HCT116 (cell line): ENCODE measurements at regions not wholly inside any gene's neighbourhood (a gene's known extent, or its start where the extent isn't known, plus 50 kb on each side); places are given as distances from the start of the nearest gene placed in this dataset.

ENCODE experiments used
- ATAC-seq: fragments of 200-7000 bp; cut with Tn5 transposase; 2 replicates; pipeline ENCODE4 v1.9.1; 2020; ENCODE audit warnings: mild to moderate bottlenecking, moderate library complexity
- BruUV-seq: library from RNA; stranded (reverse); fragments of 400-500 nt; replicated peaks from 2 replicates; lab custom pipeline; 2021; lab: Mats Ljungman, UMichigan
- CTCF ChIA-PET: fragments of 300-600 bp; sonication (Branson Sonifier 250); formaldehyde crosslinking; loops from one replicate; lab custom pipeline; 2021; ENCODE audit warnings: antibody characterized with exemption; lab: Charles Lee
- POLR2A ChIA-PET: fragments of 300-600, 350-600 bp; sonication (Branson Sonifier 250); formaldehyde crosslinking; loops from one replicate; lab custom pipeline; 2021; ENCODE audit warnings: antibody characterized with exemption; lab: Charles Lee
- RAD21 ChIA-PET, 2 experiments: fragments of 300-600 bp; sonication (Branson Sonifier 250); formaldehyde crosslinking; loops; one replicate each; lab custom pipeline; 2023; ENCODE audit warnings: low total read pairs in 2 of 2; ENCODE audit not compliant: uncharacterized antibody in 2 of 2, unreplicated experiment in 2 of 2, low non-redundant PET in 1 of 2; lab: Charles Lee
- DNase-seq: peaks from one replicate; pipeline ENCODE4 v3.0.0-alpha.2; 2010; ENCODE audit warnings: low read depth, low spot score
- H2AFZ ChIP-seq: fragments of 200-600 bp; shearing (Covaris generic), sonication (generic); 2 replicates; pipeline ENCODE4 v1.6.1; 2017; ENCODE audit warnings: low read depth, mixed run types, mixed read lengths, antibody characterized with exemption, low read length; ENCODE audit not compliant: poor library complexity, severe bottlenecking
- H3K27ac ChIP-seq: 2 replicates; pipeline ENCODE4 v1.5.1; 2012; ENCODE audit warnings: low read depth, low read length
- H3K27me3 ChIP-seq: fragments of 200-600 bp; sonication (generic); 2 replicates; pipeline ENCODE4 v1.6.1; 2016; ENCODE audit warnings: mixed run types, low read length, mixed read lengths; ENCODE audit not compliant: insufficient read depth
- H3K36me3 ChIP-seq, 2 experiments: fragments of 200-500 bp in 1 of 2; fragments of 200-600 bp in 1 of 2; sonication (Bioruptor generic) in 1 of 2; sonication (generic) in 1 of 2; 2 replicates each; pipeline versions ENCODE4 v1.5.1 to v1.6.1; 2014 to 2016; ENCODE audit warnings: low read length in 2 of 2, inconsistent platforms in 1 of 2, mixed read lengths in 1 of 2, mixed run types in 1 of 2; ENCODE audit not compliant: insufficient read depth in 2 of 2, control insufficient read depth in 1 of 2
- H3K4me1 ChIP-seq, 2 experiments: fragments of 200-600 bp in 1 of 2; sonication (generic) in 1 of 2; 2 replicates each; pipeline versions ENCODE4 v1.5.1 to v1.6.1; 2012 to 2017; ENCODE audit warnings: low read length in 2 of 2, inconsistent platforms in 1 of 2, mild to moderate bottlenecking in 1 of 2, mixed read lengths in 1 of 2, mixed run types in 1 of 2, moderate library complexity in 1 of 2; ENCODE audit not compliant: insufficient read depth in 2 of 2, control insufficient read depth in 1 of 2
- H3K4me2 ChIP-seq: fragments of 200-600 bp; sonication (generic); 2 replicates; pipeline ENCODE4 v1.6.1; 2017; ENCODE audit warnings: mixed run types, low read length, mixed read lengths
- H3K4me3 ChIP-seq, 2 experiments: fragments of 200-600 bp in 1 of 2; sonication (generic) in 1 of 2; replicated peaks in 1 of 2; 2 replicates each; pipeline ENCODE4 v1.5.1; 2011 to 2016; ENCODE audit warnings: low read length in 2 of 2, control low read depth in 1 of 2, low read depth in 1 of 2, mild to moderate bottlenecking in 1 of 2, mixed read lengths in 1 of 2, mixed run types in 1 of 2
- H3K79me2 ChIP-seq: fragments of 200-600 bp; sonication (generic); 2 replicates; pipeline ENCODE4 v1.6.1; 2017; ENCODE audit warnings: mild to moderate bottlenecking, mixed run types, low read length, moderate library complexity, mixed read lengths; ENCODE audit not compliant: insufficient read depth
- H3K9ac ChIP-seq: fragments of 200-600 bp; sonication (generic); 2 replicates; pipeline ENCODE4 v1.6.1; 2016; ENCODE audit warnings: low read length, mixed read lengths
- H3K9me2 ChIP-seq: fragments of 200-600 bp; sonication (generic), shearing (Covaris generic); 2 replicates; pipeline ENCODE4 v1.6.1; 2017; ENCODE audit warnings: mixed run types, mild to moderate bottlenecking, moderate library complexity; ENCODE audit not compliant: insufficient read depth
- H3K9me3 ChIP-seq, 2 experiments: fragments of 200-500 bp in 1 of 2; fragments of 200-600 bp in 1 of 2; sonication (Bioruptor generic) in 1 of 2; sonication (generic) in 1 of 2; 2 replicates each; pipeline ENCODE4 v1.6.1; 2014 to 2017; ENCODE audit warnings: low read length in 2 of 2, mixed read lengths in 2 of 2, inconsistent platforms in 1 of 2, low read depth in 1 of 2, mild to moderate bottlenecking in 1 of 2, mixed run types in 1 of 2, moderate library complexity in 1 of 2; ENCODE audit not compliant: control insufficient read depth in 1 of 2, insufficient read depth in 1 of 2
- H4K20me1 ChIP-seq: fragments of 200-600 bp; sonication (generic), shearing (Covaris generic); 2 replicates; pipeline ENCODE4 v1.6.1; 2017; ENCODE audit warnings: mixed run types, mild to moderate bottlenecking, moderate library complexity; ENCODE audit not compliant: insufficient read depth
- CBX3 ChIP-seq: IDR thresholded peaks from 2 replicates; pipeline ENCODE4 v1.6.1; 2012; ENCODE audit warnings: low read depth
- CEBPB ChIP-seq: IDR thresholded peaks from 2 replicates; pipeline ENCODE4 v1.6.1; 2012; ENCODE audit warnings: low read depth
- ELF1 ChIP-seq: IDR thresholded peaks from 2 replicates; pipeline ENCODE4 v1.6.1; 2012; ENCODE audit warnings: low read depth, borderline replicate concordance
- EZH2 ChIP-seq: fragments of 200-600 bp; sonication (generic); IDR thresholded peaks from 2 replicates; pipeline ENCODE4 v1.6.1; 2017; ENCODE audit warnings: antibody characterized with exemption, mixed run types
- FOSL1 ChIP-seq: IDR thresholded peaks from 2 replicates; pipeline ENCODE4 v1.6.1; 2012; ENCODE audit warnings: low read depth
- JUND ChIP-seq: IDR thresholded peaks from 2 replicates; pipeline ENCODE4 v1.6.1; 2012
- POLR2A ChIP-seq: IDR thresholded peaks from 2 replicates; pipeline ENCODE4 v1.7.0; 2011; ENCODE audit warnings: borderline replicate concordance; ENCODE audit not compliant: insufficient read depth, insufficient read length; ENCODE audit errors: extremely low read depth
- POLR2AphosphoS5 ChIP-seq: IDR thresholded peaks from 2 replicates; pipeline ENCODE4 v1.6.1; 2011; ENCODE audit warnings: mild to moderate bottlenecking, low read depth, low read length, moderate library complexity
- REST ChIP-seq: IDR thresholded peaks from 2 replicates; pipeline ENCODE4 v1.6.1; 2012; ENCODE audit warnings: low read depth
- SIN3A ChIP-seq: IDR thresholded peaks from 2 replicates; pipeline ENCODE4 v1.6.1; 2012; ENCODE audit warnings: low read depth
- SRF ChIP-seq: IDR thresholded peaks from 2 replicates; pipeline ENCODE4 v1.6.1; 2012; ENCODE audit warnings: low read depth
- YY1 ChIP-seq: IDR thresholded peaks from 2 replicates; pipeline ENCODE4 v1.6.1; 2011; ENCODE audit warnings: low read length, low read depth, moderate library complexity, mild to moderate bottlenecking; ENCODE audit not compliant: insufficient replicate concordance; ENCODE audit errors: extremely low read depth
- intact Hi-C: fragments of 100-400 bp; cut with micrococcal nuclease; formaldehyde crosslinking; loops from 2 replicates; pipeline ENCODE4 v1.10.0; 2022
- TF ChIP-seq, protein P1 (sequence below): IDR thresholded peaks from 2 replicates; pipeline ENCODE4 v1.6.1; 2012
- TF ChIP-seq, protein P2 (sequence below): IDR thresholded peaks from 2 replicates; pipeline ENCODE4 v1.6.1; 2012

DNA sequence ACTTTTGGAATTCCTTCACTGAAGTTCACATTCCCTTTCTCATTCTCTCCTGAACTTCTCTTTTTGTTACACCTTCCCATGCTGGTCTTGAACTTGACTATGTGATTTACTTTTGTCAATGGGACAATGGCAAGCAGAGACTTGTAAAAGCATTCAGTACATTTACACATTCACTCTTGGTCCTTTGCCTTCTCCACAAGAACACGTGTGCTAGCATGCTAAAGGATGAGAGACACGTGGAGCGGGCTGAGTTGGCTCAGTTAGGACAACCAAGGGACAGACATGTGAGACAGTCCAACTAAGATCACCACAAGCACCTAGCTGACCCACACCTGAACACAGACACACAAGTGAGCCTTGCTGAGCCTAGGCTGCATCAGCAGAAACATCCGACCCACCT is 91.3 kb upstream of the PAK5 start:
- no peak overlapping the region for H2AFZ ChIP-seq
- H3K4me2 ChIP-seq: no peak overlapping the region
- RAD21 ChIA-PET: no interaction called here
- no peaks in the 10 kb centered on the region for H3K4me1 ChIP-seq
- no peaks in the 10 kb centered on the region for H4K20me1 ChIP-seq
- H3K36me3 ChIP-seq: no peaks in the 10 kb centered on the region
- H3K27ac ChIP-seq: no peak overlapping the region
- no peak overlapping the region for H3K9ac ChIP-seq
- POLR2A ChIA-PET: no interaction called here
- H3K9me3 ChIP-seq: no peaks in the 10 kb centered on the region
- no peaks in the 10 kb centered on the region for H3K9me2 ChIP-seq
- DNase-seq (no peak), ATAC-seq (no peak)
- H3K4me3 ChIP-seq: no peak overlapping the region
- H3K27me3 ChIP-seq: no peaks in the 10 kb centered on the region
- intact Hi-C loops: no loop called here
- TF ChIP-seq POLR2AphosphoS5: no peak
- TF ChIP-seq, protein P1, sequence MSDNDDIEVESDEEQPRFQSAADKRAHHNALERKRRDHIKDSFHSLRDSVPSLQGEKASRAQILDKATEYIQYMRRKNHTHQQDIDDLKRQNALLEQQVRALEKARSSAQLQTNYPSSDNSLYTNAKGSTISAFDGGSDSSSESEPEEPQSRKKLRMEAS: no peak
- no peak for TF ChIP-seq REST
- no peak for TF ChIP-seq CEBPB
- no peak for TF ChIP-seq ELF1
- TF ChIP-seq YY1: no peak
- TF ChIP-seq SIN3A: no peak
- no peak for TF ChIP-seq CBX3
- TF ChIP-seq FOSL1: no peak
- TF ChIP-seq JUND: no peak
- TF ChIP-seq POLR2A: no peak
- no peak for TF ChIP-seq EZH2
- TF ChIP-seq SRF: no peak
- TF ChIP-seq, protein P2, sequence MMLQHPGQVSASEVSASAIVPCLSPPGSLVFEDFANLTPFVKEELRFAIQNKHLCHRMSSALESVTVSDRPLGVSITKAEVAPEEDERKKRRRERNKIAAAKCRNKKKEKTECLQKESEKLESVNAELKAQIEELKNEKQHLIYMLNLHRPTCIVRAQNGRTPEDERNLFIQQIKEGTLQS: no peak
- no TSS peak for BruUV-seq
- H3K79me2 ChIP-seq: no peaks in the 10 kb centered on the region
- CTCF ChIA-PET: interaction anchor here (1.4 kb wide), 1 partner anchor 27 kb away, joined by 5 read pairs; no protein-coding TSS in a partner anchor
